ENCODE measurements at regions not wholly inside any gene's neighbourhood (a gene's known extent, or its start where the extent isn't known, plus 50 kb on each side); places are given as distances from the start of the nearest gene placed in this dataset.

DNA sequence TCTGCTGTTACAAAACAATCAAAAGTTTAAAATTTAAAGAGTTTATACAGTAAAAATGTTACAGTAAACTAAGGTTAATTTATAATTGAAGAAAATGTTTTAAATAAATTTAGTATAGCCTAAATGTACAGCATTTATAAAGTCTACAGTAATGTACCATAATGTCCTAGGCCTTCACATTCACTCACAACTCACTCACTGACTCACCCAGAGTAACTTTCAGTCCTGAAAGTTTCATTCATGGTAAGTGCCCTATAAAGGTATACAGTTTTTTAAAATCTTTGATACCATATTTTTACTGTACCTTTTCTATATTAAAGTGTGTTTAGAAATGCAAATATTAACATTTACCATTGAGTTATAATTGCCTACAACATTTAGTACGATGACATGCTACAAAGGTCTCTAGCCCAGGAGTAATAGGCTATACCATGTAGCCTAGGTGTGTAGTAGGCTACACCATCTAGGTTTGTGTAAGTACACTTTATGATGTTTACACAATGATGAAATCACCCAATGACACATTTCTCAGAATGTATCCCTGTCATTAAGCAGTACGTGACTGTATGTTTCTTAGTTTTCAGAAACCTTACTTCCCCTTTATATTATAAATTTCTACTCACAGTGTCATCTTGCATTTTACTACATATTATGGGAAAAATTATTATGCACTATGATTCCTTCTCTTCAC, 320.8 kb downstream of the ADAM29 start:
- H3K4me2 ChIP-seq (ENCODE audit: low read length) = no peak overlapping the region
- H3K36me3 ChIP-seq (ENCODE audit: control insufficient read depth in 1 of 2, insufficient read depth in 2 of 2, low read length in 2 of 2) = no peaks in the 10 kb centered on the region
- no peaks in the 10 kb centered on the region for H3K27me3 ChIP-seq (ENCODE audit: insufficient read depth, low read length)
- RAD21 ChIA-PET (ENCODE audit: low non-redundant PET in 1 of 2, low total read pairs in 2 of 2, uncharacterized antibody in 2 of 2, unreplicated experiment in 2 of 2) = no interaction called here
- intact Hi-C loops (cut with micrococcal nuclease) = no loop called here
- POLR2A ChIA-PET = no interaction called here
- no peak overlapping the region for H2AFZ ChIP-seq (ENCODE audit: low read depth, low read length, poor library complexity, severe bottlenecking)
- no peak for ATAC-seq
- no peaks in the 10 kb centered on the region; the same call in 1 of the 2 replicates for H3K9me2 ChIP-seq (ENCODE audit: insufficient read depth)
- no peak overlapping the region for H3K4me3 ChIP-seq (replicated peaks in 1 of 2; ENCODE audit: low read depth in 1 of 2, low read length in 2 of 2)
- H3K9ac ChIP-seq (ENCODE audit: low read length) = no peak overlapping the region
- BruUV-seq (replicated peaks) = no TSS peak
- H4K20me1 ChIP-seq (ENCODE audit: insufficient read depth) = no peaks in the 10 kb centered on the region
- TF ChIP-seq, protein P1, sequence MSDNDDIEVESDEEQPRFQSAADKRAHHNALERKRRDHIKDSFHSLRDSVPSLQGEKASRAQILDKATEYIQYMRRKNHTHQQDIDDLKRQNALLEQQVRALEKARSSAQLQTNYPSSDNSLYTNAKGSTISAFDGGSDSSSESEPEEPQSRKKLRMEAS (IDR thresholded peaks at IDR 0.05) = no peak
- TF ChIP-seq, protein P2, sequence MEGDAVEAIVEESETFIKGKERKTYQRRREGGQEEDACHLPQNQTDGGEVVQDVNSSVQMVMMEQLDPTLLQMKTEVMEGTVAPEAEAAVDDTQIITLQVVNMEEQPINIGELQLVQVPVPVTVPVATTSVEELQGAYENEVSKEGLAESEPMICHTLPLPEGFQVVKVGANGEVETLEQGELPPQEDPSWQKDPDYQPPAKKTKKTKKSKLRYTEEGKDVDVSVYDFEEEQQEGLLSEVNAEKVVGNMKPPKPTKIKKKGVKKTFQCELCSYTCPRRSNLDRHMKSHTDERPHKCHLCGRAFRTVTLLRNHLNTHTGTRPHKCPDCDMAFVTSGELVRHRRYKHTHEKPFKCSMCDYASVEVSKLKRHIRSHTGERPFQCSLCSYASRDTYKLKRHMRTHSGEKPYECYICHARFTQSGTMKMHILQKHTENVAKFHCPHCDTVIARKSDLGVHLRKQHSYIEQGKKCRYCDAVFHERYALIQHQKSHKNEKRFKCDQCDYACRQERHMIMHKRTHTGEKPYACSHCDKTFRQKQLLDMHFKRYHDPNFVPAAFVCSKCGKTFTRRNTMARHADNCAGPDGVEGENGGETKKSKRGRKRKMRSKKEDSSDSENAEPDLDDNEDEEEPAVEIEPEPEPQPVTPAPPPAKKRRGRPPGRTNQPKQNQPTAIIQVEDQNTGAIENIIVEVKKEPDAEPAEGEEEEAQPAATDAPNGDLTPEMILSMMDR (IDR thresholded peaks at IDR 0.05 in 2 of 3, conservative IDR thresholded peaks at IDR 0.05 in 1 of 3; ENCODE audit: borderline replicate concordance in 1 of 3, insufficient read depth in 1 of 3, low read depth in 2 of 3, low read length in 2 of 3) = no peak
- TF ChIP-seq, protein P3, sequence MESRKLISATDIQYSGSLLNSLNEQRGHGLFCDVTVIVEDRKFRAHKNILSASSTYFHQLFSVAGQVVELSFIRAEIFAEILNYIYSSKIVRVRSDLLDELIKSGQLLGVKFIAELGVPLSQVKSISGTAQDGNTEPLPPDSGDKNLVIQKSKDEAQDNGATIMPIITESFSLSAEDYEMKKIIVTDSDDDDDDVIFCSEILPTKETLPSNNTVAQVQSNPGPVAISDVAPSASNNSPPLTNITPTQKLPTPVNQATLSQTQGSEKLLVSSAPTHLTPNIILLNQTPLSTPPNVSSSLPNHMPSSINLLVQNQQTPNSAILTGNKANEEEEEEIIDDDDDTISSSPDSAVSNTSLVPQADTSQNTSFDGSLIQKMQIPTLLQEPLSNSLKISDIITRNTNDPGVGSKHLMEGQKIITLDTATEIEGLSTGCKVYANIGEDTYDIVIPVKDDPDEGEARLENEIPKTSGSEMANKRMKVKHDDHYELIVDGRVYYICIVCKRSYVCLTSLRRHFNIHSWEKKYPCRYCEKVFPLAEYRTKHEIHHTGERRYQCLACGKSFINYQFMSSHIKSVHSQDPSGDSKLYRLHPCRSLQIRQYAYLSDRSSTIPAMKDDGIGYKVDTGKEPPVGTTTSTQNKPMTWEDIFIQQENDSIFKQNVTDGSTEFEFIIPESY (IDR thresholded peaks at IDR 0.05; ENCODE audit: extremely low read depth, insufficient replicate concordance, low read length) = no peak
- TF ChIP-seq CBX3 (IDR thresholded peaks at IDR 0.05; ENCODE audit: low read depth) (no peak), TCF7L2 (IDR thresholded peaks at IDR 0.05; ENCODE audit: borderline replicate concordance, extremely low read depth, insufficient read depth, insufficient read length) (no peak), EZH2 (IDR thresholded peaks at IDR 0.05) (no peak), JUND (IDR thresholded peaks at IDR 0.05) (no peak), POLR2A (IDR thresholded peaks at IDR 0.05; ENCODE audit: borderline replicate concordance, extremely low read depth, insufficient read depth, insufficient read length) (no peak), FOSL1 (IDR thresholded peaks at IDR 0.05; ENCODE audit: low read depth) (no peak), YY1 (IDR thresholded peaks at IDR 0.05; ENCODE audit: extremely low read depth, insufficient replicate concordance, low read depth, low read length) (no peak), ELF1 (IDR thresholded peaks at IDR 0.05; ENCODE audit: borderline replicate concordance, low read depth) (no peak), POLR2AphosphoS5 (IDR thresholded peaks at IDR 0.05; ENCODE audit: low read depth, low read length) (no peak)
- TF ChIP-seq, protein P4, sequence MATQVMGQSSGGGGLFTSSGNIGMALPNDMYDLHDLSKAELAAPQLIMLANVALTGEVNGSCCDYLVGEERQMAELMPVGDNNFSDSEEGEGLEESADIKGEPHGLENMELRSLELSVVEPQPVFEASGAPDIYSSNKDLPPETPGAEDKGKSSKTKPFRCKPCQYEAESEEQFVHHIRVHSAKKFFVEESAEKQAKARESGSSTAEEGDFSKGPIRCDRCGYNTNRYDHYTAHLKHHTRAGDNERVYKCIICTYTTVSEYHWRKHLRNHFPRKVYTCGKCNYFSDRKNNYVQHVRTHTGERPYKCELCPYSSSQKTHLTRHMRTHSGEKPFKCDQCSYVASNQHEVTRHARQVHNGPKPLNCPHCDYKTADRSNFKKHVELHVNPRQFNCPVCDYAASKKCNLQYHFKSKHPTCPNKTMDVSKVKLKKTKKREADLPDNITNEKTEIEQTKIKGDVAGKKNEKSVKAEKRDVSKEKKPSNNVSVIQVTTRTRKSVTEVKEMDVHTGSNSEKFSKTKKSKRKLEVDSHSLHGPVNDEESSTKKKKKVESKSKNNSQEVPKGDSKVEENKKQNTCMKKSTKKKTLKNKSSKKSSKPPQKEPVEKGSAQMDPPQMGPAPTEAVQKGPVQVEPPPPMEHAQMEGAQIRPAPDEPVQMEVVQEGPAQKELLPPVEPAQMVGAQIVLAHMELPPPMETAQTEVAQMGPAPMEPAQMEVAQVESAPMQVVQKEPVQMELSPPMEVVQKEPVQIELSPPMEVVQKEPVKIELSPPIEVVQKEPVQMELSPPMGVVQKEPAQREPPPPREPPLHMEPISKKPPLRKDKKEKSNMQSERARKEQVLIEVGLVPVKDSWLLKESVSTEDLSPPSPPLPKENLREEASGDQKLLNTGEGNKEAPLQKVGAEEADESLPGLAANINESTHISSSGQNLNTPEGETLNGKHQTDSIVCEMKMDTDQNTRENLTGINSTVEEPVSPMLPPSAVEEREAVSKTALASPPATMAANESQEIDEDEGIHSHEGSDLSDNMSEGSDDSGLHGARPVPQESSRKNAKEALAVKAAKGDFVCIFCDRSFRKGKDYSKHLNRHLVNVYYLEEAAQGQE (IDR thresholded peaks at IDR 0.05; ENCODE audit: low read depth) = no peak
- CTCF ChIA-PET = no interaction called here
- H3K79me2 ChIP-seq (ENCODE audit: insufficient read depth, low read length) = no peaks in the 10 kb centered on the region
- H3K9me3 ChIP-seq (ENCODE audit: control insufficient read depth in 1 of 2, insufficient read depth in 1 of 2, low read depth in 1 of 2, low read length in 2 of 2) = no peaks in the 10 kb centered on the region
- DNase-seq (ENCODE audit: low read depth, low spot score) = no peak
- H3K4me1 ChIP-seq (ENCODE audit: control insufficient read depth in 1 of 2, insufficient read depth in 2 of 2, low read length in 2 of 2) = no peaks in the 10 kb centered on the region
- H3K27ac ChIP-seq (ENCODE audit: low read depth, low read length) = no peak overlapping the region
